HCT116 (cell line): ENCODE measurements at regions not wholly inside any gene's neighbourhood (a gene's known extent, or its start where the extent isn't known, plus 50 kb on each side); places are given as distances from the start of the nearest gene placed in this dataset.

Experiments
- CTCF ChIP-seq, 3 experiments: fragments of 200-600 bp in 1 of 3; sonication (generic) in 1 of 3; IDR thresholded peaks in 2 of 3; conservative IDR thresholded peaks in 1 of 3; 2 replicates each; pipeline ENCODE4 v1.5.1; 2012 to 2017; ENCODE audit warnings: low read depth in 2 of 3, low read length in 2 of 3, antibody characterized with exemption in 1 of 3, borderline replicate concordance in 1 of 3, control low read depth in 1 of 3, mild to moderate bottlenecking in 1 of 3, mixed read lengths in 1 of 3, mixed run types in 1 of 3, moderate library complexity in 1 of 3; ENCODE audit not compliant: insufficient read depth in 1 of 3
- EZH2 ChIP-seq: fragments of 200-600 bp; sonication (generic); IDR thresholded peaks from 2 replicates; pipeline ENCODE4 v1.6.1; 2017; ENCODE audit warnings: antibody characterized with exemption, mixed run types
- JUND ChIP-seq: IDR thresholded peaks from 2 replicates; pipeline ENCODE4 v1.6.1; 2012
- RAD21 ChIP-seq: IDR thresholded peaks from 2 replicates; pipeline ENCODE4 v1.6.1; 2012; ENCODE audit warnings: low read depth, mild to moderate bottlenecking
- REST ChIP-seq: IDR thresholded peaks from 2 replicates; pipeline ENCODE4 v1.6.1; 2012; ENCODE audit warnings: low read depth
- SP1 ChIP-seq: IDR thresholded peaks from 2 replicates; pipeline ENCODE4 v1.6.1; 2012; ENCODE audit warnings: low read depth
- ZFX ChIP-seq: fragments of 450-650 bp; IDR thresholded peaks from 2 replicates; pipeline ENCODE4 v1.6.1; 2017
- ZNF274 ChIP-seq: fragments of 200-500 bp; sonication (Bioruptor generic); IDR thresholded peaks from 2 replicates; pipeline ENCODE4 v1.6.1; 2014; ENCODE audit warnings: mild to moderate bottlenecking, low read depth, low read length, inconsistent platforms

GRCh38 chr5:126355940-126356339, 67.3 kb upstream of the GRAMD2B start:
- TF ChIP-seq RAD21 (no peak), REST (no peak), ZNF274 (no peak), ZFX (no peak), CTCF (IDR thresholded peaks at IDR 0.05 in 2 of 3, conservative IDR thresholded peaks at IDR 0.05 in 1 of 3; ENCODE audit: borderline replicate concordance in 1 of 3, insufficient read depth in 1 of 3, low read depth in 2 of 3, low read length in 2 of 3) (no peak), JUND (no peak), EZH2 (no peak), SP1 (no peak)
